H9 (cell line): ENCODE measurements at regions not wholly inside any gene's neighbourhood (a gene's known extent, or its start where the extent isn't known, plus 50 kb on each side); places are given as distances from the start of the nearest gene placed in this dataset.

ENCODE experiments used
- DNase-seq: peaks from one replicate; pipeline ENCODE4 v3.0.0-alpha.2; 2017
- H2AFZ ChIP-seq: one replicate; pipeline ENCODE4 v1.6.1; 2013; ENCODE audit warnings: mild to moderate bottlenecking, low read length, control low read depth, moderate library complexity
- H2AK5ac ChIP-seq: 2 replicates; pipeline ENCODE4 v1.6.1; 2013; ENCODE audit warnings: low read length, control low read depth, mixed read lengths; ENCODE audit not compliant: insufficient read length
- H2BK120ac ChIP-seq: one replicate; pipeline ENCODE4 v1.6.1; 2013; ENCODE audit warnings: low read depth, mild to moderate bottlenecking, low read length, control low read depth, inconsistent platforms; ENCODE audit not compliant: poor library complexity, severe bottlenecking
- H2BK12ac ChIP-seq: 2 replicates; pipeline ENCODE4 v1.6.1; 2013; ENCODE audit warnings: low read length, control low read depth, mixed read lengths, low read depth; ENCODE audit not compliant: insufficient read length
- H2BK15ac ChIP-seq: 2 replicates; pipeline ENCODE4 v1.6.1; 2013; ENCODE audit warnings: low read depth, low read length, control low read depth
- H2BK20ac ChIP-seq: one replicate; pipeline ENCODE4 v1.6.1; 2013; ENCODE audit warnings: low read depth, mild to moderate bottlenecking, low read length, control low read depth, inconsistent platforms; ENCODE audit not compliant: poor library complexity, severe bottlenecking
- H2BK5ac ChIP-seq: 2 replicates; pipeline ENCODE4 v1.6.1; 2013; ENCODE audit warnings: low read length, control low read depth, mixed read lengths; ENCODE audit not compliant: insufficient read length
- H3K14ac ChIP-seq: 2 replicates; pipeline ENCODE4 v1.6.1; 2013; ENCODE audit warnings: low read length, control low read depth; ENCODE audit not compliant: insufficient read depth
- H3K18ac ChIP-seq: 2 replicates; pipeline ENCODE4 v1.6.1; 2013; ENCODE audit warnings: low read depth, mild to moderate bottlenecking, mixed read lengths, low read length, control low read depth; ENCODE audit not compliant: insufficient read length
- H3K23ac ChIP-seq: 2 replicates; pipeline ENCODE4 v1.6.1; 2013; ENCODE audit warnings: low read length, control low read depth, mixed read lengths, low read depth; ENCODE audit not compliant: insufficient read length
- H3K23me2 ChIP-seq: 2 replicates; pipeline ENCODE4 v1.6.1; 2013; ENCODE audit warnings: low read depth, mild to moderate bottlenecking, mixed read lengths, low read length, control low read depth; ENCODE audit not compliant: insufficient read length, poor library complexity, severe bottlenecking
- H3K27ac ChIP-seq: 2 replicates; pipeline ENCODE4 v1.5.1; 2013; ENCODE audit warnings: low read length, control low read depth, mixed read lengths, low read depth; ENCODE audit not compliant: insufficient read length
- H3K27me3 ChIP-seq: 2 replicates; pipeline ENCODE4 v1.6.1; 2013; ENCODE audit warnings: low read length, control low read depth, inconsistent platforms; ENCODE audit not compliant: insufficient read depth
- H3K4ac ChIP-seq: 2 replicates; pipeline ENCODE4 v1.6.1; 2013; ENCODE audit warnings: low read depth, mild to moderate bottlenecking, control low read depth, inconsistent platforms, low read length, moderate library complexity
- H3K4me1 ChIP-seq: 2 replicates; pipeline ENCODE4 v1.6.1; 2013; ENCODE audit warnings: low read length, control low read depth, inconsistent platforms; ENCODE audit not compliant: insufficient read depth
- H3K4me2 ChIP-seq: 2 replicates; pipeline ENCODE4 v1.6.1; 2013; ENCODE audit warnings: low read length, control low read depth, mixed read lengths; ENCODE audit not compliant: insufficient read length, insufficient read depth
- H3K56ac ChIP-seq: 2 replicates; pipeline ENCODE4 v1.6.1; 2013; ENCODE audit warnings: low read depth, mild to moderate bottlenecking, mixed read lengths, low read length, control low read depth; ENCODE audit not compliant: insufficient read length
- H3K79me1 ChIP-seq: 2 replicates; pipeline ENCODE4 v1.6.1; 2013; ENCODE audit warnings: low read depth, mild to moderate bottlenecking, moderate library complexity, low read length, control low read depth, inconsistent platforms; ENCODE audit not compliant: insufficient read depth, poor library complexity, severe bottlenecking
- H3K79me2 ChIP-seq: 2 replicates; pipeline ENCODE4 v1.6.1; 2013; ENCODE audit warnings: low read length, control low read depth, inconsistent platforms; ENCODE audit not compliant: insufficient read depth
- H3K9ac ChIP-seq: 2 replicates; pipeline ENCODE4 v1.6.1; 2013; ENCODE audit warnings: low read length, control low read depth, mixed read lengths; ENCODE audit not compliant: insufficient read length; ENCODE audit errors: extremely low read depth
- H3K9me3 ChIP-seq: one replicate; pipeline ENCODE4 v1.6.1; 2013; ENCODE audit warnings: low read depth, low read length, inconsistent platforms; ENCODE audit not compliant: control insufficient read depth
- H3T11ph ChIP-seq: one replicate; pipeline ENCODE4 v1.6.1; 2013; ENCODE audit warnings: mild to moderate bottlenecking, low read length, control low read depth, inconsistent platforms
- H4K20me1 ChIP-seq: one replicate; pipeline ENCODE4 v1.6.1; 2013; ENCODE audit not compliant: control insufficient read depth, insufficient read length, insufficient read depth
- H4K5ac ChIP-seq: 2 replicates; pipeline ENCODE4 v1.6.1; 2013; ENCODE audit warnings: low read depth, mild to moderate bottlenecking, mixed read lengths, low read length, control low read depth; ENCODE audit not compliant: insufficient read length
- H4K8ac ChIP-seq: replicated peaks from 2 replicates; pipeline ENCODE4 v1.6.1; 2013; ENCODE audit warnings: low read length, control low read depth, mixed read lengths, low read depth; ENCODE audit not compliant: insufficient read length
- H4K91ac ChIP-seq: 2 replicates; pipeline ENCODE4 v1.6.1; 2013; ENCODE audit warnings: low read depth, mild to moderate bottlenecking, moderate library complexity, mixed read lengths, low read length, control low read depth; ENCODE audit not compliant: insufficient read length
- H3K27ac Mint-ChIP-seq, 3 experiments: 2 replicates in 2 of 3; 3 replicates in 1 of 3; pipeline ENCODE4 v1.8.0; 2020 to 2021; ENCODE audit warnings: mixed read lengths in 3 of 3, mild to moderate bottlenecking in 1 of 3, moderate library complexity in 1 of 3
- H3K27me3 Mint-ChIP-seq: 2 replicates; pipeline ENCODE4 v1.8.0; 2021; ENCODE audit warnings: low read depth, mild to moderate bottlenecking, moderate library complexity, mixed read lengths
- H3K36me3 Mint-ChIP-seq, 3 experiments: 2 replicates in 2 of 3; 3 replicates in 1 of 3; pipeline ENCODE4 v1.8.0; 2020 to 2021; ENCODE audit warnings: low read depth in 3 of 3, mixed read lengths in 3 of 3; ENCODE audit not compliant: insufficient read depth in 1 of 3
- H3K4me1 Mint-ChIP-seq, 2 experiments: 2 replicates each; pipeline ENCODE4 v1.8.0; 2020; ENCODE audit warnings: mixed read lengths in 2 of 2
- H3K4me3 Mint-ChIP-seq, 2 experiments: 2 replicates in 1 of 2; 3 replicates in 1 of 2; pipeline ENCODE4 v1.8.0; 2020 to 2021; ENCODE audit warnings: mild to moderate bottlenecking in 2 of 2, mixed read lengths in 2 of 2, moderate library complexity in 1 of 2
- H3K9me3 Mint-ChIP-seq, 2 experiments: 2 replicates in 1 of 2; 3 replicates in 1 of 2; pipeline ENCODE4 v1.8.0; 2020; ENCODE audit warnings: mild to moderate bottlenecking in 2 of 2, mixed read lengths in 2 of 2, moderate library complexity in 1 of 2
- WGBS: extraction: QIAGEN DNeasy Blood & Tissue Kit; methylation state at CpG from one replicate; pipeline ENCODE4 v1.1.7; 2013; ENCODE audit warnings: missing lambda C conversion rate, low lambda C conversion rate, mixed read lengths; ENCODE audit not compliant: insufficient read length; ENCODE audit errors: extremely low coverage; 5-methylcytosine and 5-hydroxymethylcytosine counted together
- TF ChIP-seq, protein P1 (sequence below): fragments of 200-600 bp; sonication (generic); conservative IDR thresholded peaks from 3 replicates; pipeline ENCODE4 v1.8.0; 2021; ENCODE audit warnings: antibody characterized with exemption, mild to moderate bottlenecking

GRCh38 chr6:925656-926213 lies 232.8 kb upstream of the EXOC2 start:
- Histone ChIP-seq H3K23ac (no peak overlapping the region), H4K5ac (no peak overlapping the region), H3K79me2 (no peaks in the 10 kb centered on the region), H2BK20ac (no peak overlapping the region), H3K27me3 (no peaks in the 10 kb centered on the region), H3K4me2 (no peak overlapping the region), H3K18ac (no peak overlapping the region), H3K79me1 (no peaks in the 10 kb centered on the region), H3K27ac (no peak overlapping the region), H3K4me1 (no peaks in the 10 kb centered on the region), H3K23me2 (no peaks in the 10 kb centered on the region), H3K9ac (no peak overlapping the region), H3K9me3 (peaks cover 7% of the 10 kb centered on the region), H4K8ac (no peak overlapping the region), H4K20me1 (no peaks in the 10 kb centered on the region), H3T11ph (no peak overlapping the region), H2BK120ac (no peak overlapping the region), H2AK5ac (no peak overlapping the region), H3K4ac (no peak overlapping the region), H2BK12ac (no peak overlapping the region), H4K91ac (no peak overlapping the region), H3K14ac (no peak overlapping the region), H2BK5ac (no peak overlapping the region), H2AFZ (no peak overlapping the region), H3K56ac (no peak overlapping the region), H2BK15ac (no peak overlapping the region)
- H3K36me3 Mint-ChIP-seq: peaks cover 0 to 14% (median 0%) of the 10 kb centered on the region in 3 experiments; a peak in 4 of 7 replicates
- H3K27me3 Mint-ChIP-seq: peaks cover 17% of the 10 kb centered on the region
- TF ChIP-seq, protein P1, sequence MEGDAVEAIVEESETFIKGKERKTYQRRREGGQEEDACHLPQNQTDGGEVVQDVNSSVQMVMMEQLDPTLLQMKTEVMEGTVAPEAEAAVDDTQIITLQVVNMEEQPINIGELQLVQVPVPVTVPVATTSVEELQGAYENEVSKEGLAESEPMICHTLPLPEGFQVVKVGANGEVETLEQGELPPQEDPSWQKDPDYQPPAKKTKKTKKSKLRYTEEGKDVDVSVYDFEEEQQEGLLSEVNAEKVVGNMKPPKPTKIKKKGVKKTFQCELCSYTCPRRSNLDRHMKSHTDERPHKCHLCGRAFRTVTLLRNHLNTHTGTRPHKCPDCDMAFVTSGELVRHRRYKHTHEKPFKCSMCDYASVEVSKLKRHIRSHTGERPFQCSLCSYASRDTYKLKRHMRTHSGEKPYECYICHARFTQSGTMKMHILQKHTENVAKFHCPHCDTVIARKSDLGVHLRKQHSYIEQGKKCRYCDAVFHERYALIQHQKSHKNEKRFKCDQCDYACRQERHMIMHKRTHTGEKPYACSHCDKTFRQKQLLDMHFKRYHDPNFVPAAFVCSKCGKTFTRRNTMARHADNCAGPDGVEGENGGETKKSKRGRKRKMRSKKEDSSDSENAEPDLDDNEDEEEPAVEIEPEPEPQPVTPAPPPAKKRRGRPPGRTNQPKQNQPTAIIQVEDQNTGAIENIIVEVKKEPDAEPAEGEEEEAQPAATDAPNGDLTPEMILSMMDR: no peak
- WGBS: no CpG with 5 or more reads among the region's 2 CpGs
- no peaks in the 10 kb centered on the region for H3K4me1 Mint-ChIP-seq
- H3K4me3 Mint-ChIP-seq: no peak overlapping the region
- H3K9me3 Mint-ChIP-seq: peaks cover 16 to 29% of the 10 kb centered on the region in 2 experiments
- no peak for DNase-seq
- no peak overlapping the region for H3K27ac Mint-ChIP-seq
